ENCODE measurements at regions not wholly inside any gene's neighbourhood (a gene's known extent, or its start where the extent isn't known, plus 50 kb on each side); places are given as distances from the start of the nearest gene placed in this dataset.
A peak's percentile ranks its signal among the peaks of the same experiment; 100 is the strongest.

DNA sequence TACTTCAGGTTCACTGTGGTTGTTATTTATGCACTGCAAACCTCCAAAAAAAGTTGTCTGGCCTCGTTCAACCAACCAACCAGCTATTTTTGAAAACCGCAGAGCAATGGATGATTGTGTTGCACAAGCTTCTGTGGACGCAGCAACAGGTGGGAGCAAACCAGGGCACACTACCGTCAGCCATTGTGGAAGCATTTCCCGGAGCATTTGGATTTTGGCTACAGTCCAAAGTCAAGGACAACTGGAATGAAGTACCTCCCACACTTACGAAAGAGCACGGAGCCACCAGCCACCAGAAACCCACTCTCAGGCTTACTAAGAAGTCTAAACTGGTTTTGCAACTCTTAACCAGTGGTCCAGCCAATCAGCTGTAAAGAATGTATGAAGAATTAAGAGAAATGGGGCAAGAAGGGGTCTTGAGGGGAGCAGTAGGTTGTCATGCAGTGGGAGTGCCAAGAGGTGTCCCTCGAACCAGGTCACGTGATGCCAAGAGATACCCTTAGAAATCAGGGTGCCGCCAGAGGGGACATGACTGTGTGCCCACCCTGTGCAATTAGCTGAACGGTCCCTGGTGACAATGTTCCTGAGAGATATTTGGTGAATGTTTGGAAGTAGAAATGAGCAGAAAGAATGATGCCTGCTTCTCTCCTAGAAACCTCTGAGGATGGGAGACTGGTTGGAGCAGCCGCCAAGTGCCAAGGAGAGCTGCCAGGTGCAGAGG lies 68.9 kb upstream of the PCSK6 start (continued):
- TF ChIP-seq SOX13 (IDR thresholded peaks at IDR 0.05) (no peak), SOX13 (CRISPR knock-in tag; conservative IDR thresholded peaks at IDR 0.05 in 1 of 2, IDR thresholded peaks at IDR 0.05 in 1 of 2) (no peak), ZBTB43 (CRISPR knock-in tag; conservative IDR thresholded peaks at IDR 0.05) (peak; percentile 68; the same call in 1 of the 2 replicates), ZNF331 (CRISPR knock-in tag; IDR thresholded peaks at IDR 0.05) (peak; percentile 19; the same call in 1 of the 2 replicates), ONECUT2 (CRISPR knock-in tag; IDR thresholded peaks at IDR 0.05) (no peak), ZNF12 (CRISPR knock-in tag; IDR thresholded peaks at IDR 0.05) (no peak), HNF4G (IDR thresholded peaks at IDR 0.05; ENCODE audit: borderline replicate concordance, low read depth, low read length) (peak; percentile 39; the same call in 1 of the 2 replicates), HNF4G (CRISPR knock-in tag; IDR thresholded peaks at IDR 0.05; ENCODE audit: borderline replicate concordance, low read depth) (no peak), LCORL (IDR thresholded peaks at IDR 0.05) (no peak), LCORL (CRISPR knock-in tag; IDR thresholded peaks at IDR 0.05) (peak; percentile 49; the same call in 1 of the 2 replicates), ZNF326 (CRISPR knock-in tag; IDR thresholded peaks at IDR 0.05; ENCODE audit: borderline replicate concordance) (no peak), KDM3A (CRISPR knock-in tag; IDR thresholded peaks at IDR 0.05; ENCODE audit: low read depth) (no peak), PREB (CRISPR knock-in tag; IDR thresholded peaks at IDR 0.05) (no peak), HOXA3 (CRISPR knock-in tag; IDR thresholded peaks at IDR 0.05) (peak; percentile 74; the same call in 1 of the 2 replicates), RORA (CRISPR knock-in tag; IDR thresholded peaks at IDR 0.05) (no peak), SP5 (CRISPR knock-in tag; IDR thresholded peaks at IDR 0.05; ENCODE audit: borderline replicate concordance, low read depth) (peak; percentile 33; the same call in 1 of the 2 replicates)
- TF ChIP-seq, protein P1, sequence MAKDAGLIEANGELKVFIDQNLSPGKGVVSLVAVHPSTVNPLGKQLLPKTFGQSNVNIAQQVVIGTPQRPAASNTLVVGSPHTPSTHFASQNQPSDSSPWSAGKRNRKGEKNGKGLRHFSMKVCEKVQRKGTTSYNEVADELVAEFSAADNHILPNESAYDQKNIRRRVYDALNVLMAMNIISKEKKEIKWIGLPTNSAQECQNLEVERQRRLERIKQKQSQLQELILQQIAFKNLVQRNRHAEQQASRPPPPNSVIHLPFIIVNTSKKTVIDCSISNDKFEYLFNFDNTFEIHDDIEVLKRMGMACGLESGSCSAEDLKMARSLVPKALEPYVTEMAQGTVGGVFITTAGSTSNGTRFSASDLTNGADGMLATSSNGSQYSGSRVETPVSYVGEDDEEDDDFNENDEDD (CRISPR knock-in tag; IDR thresholded peaks at IDR 0.05; ENCODE audit: borderline replicate concordance): no peak
- TF ChIP-seq, protein P2, sequence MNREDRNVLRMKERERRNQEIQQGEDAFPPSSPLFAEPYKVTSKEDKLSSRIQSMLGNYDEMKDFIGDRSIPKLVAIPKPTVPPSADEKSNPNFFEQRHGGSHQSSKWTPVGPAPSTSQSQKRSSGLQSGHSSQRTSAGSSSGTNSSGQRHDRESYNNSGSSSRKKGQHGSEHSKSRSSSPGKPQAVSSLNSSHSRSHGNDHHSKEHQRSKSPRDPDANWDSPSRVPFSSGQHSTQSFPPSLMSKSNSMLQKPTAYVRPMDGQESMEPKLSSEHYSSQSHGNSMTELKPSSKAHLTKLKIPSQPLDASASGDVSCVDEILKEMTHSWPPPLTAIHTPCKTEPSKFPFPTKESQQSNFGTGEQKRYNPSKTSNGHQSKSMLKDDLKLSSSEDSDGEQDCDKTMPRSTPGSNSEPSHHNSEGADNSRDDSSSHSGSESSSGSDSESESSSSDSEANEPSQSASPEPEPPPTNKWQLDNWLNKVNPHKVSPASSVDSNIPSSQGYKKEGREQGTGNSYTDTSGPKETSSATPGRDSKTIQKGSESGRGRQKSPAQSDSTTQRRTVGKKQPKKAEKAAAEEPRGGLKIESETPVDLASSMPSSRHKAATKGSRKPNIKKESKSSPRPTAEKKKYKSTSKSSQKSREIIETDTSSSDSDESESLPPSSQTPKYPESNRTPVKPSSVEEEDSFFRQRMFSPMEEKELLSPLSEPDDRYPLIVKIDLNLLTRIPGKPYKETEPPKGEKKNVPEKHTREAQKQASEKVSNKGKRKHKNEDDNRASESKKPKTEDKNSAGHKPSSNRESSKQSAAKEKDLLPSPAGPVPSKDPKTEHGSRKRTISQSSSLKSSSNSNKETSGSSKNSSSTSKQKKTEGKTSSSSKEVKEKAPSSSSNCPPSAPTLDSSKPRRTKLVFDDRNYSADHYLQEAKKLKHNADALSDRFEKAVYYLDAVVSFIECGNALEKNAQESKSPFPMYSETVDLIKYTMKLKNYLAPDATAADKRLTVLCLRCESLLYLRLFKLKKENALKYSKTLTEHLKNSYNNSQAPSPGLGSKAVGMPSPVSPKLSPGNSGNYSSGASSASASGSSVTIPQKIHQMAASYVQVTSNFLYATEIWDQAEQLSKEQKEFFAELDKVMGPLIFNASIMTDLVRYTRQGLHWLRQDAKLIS (CRISPR knock-in tag; IDR thresholded peaks at IDR 0.05): no peak
- TF ChIP-seq, protein P3, sequence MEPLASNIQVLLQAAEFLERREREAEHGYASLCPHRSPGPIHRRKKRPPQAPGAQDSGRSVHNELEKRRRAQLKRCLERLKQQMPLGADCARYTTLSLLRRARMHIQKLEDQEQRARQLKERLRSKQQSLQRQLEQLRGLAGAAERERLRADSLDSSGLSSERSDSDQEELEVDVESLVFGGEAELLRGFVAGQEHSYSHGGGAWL (CRISPR knock-in tag; IDR thresholded peaks at IDR 0.05): no peak
- TF ChIP-seq, protein P4, sequence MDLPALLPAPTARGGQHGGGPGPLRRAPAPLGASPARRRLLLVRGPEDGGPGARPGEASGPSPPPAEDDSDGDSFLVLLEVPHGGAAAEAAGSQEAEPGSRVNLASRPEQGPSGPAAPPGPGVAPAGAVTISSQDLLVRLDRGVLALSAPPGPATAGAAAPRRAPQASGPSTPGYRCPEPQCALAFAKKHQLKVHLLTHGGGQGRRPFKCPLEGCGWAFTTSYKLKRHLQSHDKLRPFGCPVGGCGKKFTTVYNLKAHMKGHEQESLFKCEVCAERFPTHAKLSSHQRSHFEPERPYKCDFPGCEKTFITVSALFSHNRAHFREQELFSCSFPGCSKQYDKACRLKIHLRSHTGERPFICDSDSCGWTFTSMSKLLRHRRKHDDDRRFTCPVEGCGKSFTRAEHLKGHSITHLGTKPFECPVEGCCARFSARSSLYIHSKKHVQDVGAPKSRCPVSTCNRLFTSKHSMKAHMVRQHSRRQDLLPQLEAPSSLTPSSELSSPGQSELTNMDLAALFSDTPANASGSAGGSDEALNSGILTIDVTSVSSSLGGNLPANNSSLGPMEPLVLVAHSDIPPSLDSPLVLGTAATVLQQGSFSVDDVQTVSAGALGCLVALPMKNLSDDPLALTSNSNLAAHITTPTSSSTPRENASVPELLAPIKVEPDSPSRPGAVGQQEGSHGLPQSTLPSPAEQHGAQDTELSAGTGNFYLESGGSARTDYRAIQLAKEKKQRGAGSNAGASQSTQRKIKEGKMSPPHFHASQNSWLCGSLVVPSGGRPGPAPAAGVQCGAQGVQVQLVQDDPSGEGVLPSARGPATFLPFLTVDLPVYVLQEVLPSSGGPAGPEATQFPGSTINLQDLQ (CRISPR knock-in tag; IDR thresholded peaks at IDR 0.05): no peak
